H1 (cell line): ENCODE measurements at regions not wholly inside any gene's neighbourhood (a gene's known extent, or its start where the extent isn't known, plus 50 kb on each side); places are given as distances from the start of the nearest gene placed in this dataset.

Source experiments
- BRCA1 ChIP-seq: IDR thresholded peaks from 2 replicates; pipeline ENCODE4 v1.6.1; 2012; ENCODE audit warnings: low read depth, low read length, improper control_type of control experiment
- CHD1 ChIP-seq: IDR thresholded peaks from 2 replicates; pipeline ENCODE4 v1.6.1; 2012; ENCODE audit warnings: low read depth, low read length, improper control_type of control experiment
- SRF ChIP-seq: IDR thresholded peaks from 2 replicates; pipeline ENCODE4 v1.6.1; 2011; ENCODE audit warnings: mild to moderate bottlenecking, low read depth, low read length, moderate library complexity
- TF ChIP-seq, protein P1 (sequence below): IDR thresholded peaks from 2 replicates; pipeline ENCODE4 v1.6.1; 2012; ENCODE audit warnings: inconsistent platforms

DNA sequence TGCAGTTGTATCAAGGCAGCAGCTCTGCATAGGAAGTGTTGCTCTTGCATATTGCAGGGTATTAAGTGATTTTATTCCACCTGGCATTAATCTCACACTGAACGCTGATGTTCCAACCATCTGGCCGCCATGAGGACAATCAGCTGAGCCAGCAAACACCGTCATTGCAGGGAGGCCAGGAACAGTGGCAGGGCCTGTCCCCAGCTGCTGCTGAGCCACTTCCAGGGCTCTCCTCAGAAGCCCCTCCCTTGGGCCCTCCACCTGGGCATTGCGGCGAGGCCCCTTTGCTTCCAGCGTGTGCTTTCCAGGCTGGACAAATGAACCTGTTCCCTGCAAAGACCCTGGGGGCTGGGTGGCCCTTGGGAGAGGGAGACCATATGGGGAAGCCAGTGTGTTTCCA, 171.6 kb upstream of the C1orf174 start (continued):
- TF ChIP-seq BRCA1 (no peak), CHD1 (no peak), SRF (no peak)
- TF ChIP-seq, protein P1, sequence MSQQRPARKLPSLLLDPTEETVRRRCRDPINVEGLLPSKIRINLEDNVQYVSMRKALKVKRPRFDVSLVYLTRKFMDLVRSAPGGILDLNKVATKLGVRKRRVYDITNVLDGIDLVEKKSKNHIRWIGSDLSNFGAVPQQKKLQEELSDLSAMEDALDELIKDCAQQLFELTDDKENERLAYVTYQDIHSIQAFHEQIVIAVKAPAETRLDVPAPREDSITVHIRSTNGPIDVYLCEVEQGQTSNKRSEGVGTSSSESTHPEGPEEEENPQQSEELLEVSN: no peak
- TF ChIP-seq, all 59 proteins: peak for 0
